NCI-H1436 (cell line): ENCODE measurements at regions not wholly inside any gene's neighbourhood (a gene's known extent, or its start where the extent isn't known, plus 50 kb on each side); places are given as distances from the start of the nearest gene placed in this dataset.

Experiments
- DNase-seq: peaks from one replicate; lab custom pipeline; 2025; lab: John Stamatoyannopoulos, UW

DNA sequence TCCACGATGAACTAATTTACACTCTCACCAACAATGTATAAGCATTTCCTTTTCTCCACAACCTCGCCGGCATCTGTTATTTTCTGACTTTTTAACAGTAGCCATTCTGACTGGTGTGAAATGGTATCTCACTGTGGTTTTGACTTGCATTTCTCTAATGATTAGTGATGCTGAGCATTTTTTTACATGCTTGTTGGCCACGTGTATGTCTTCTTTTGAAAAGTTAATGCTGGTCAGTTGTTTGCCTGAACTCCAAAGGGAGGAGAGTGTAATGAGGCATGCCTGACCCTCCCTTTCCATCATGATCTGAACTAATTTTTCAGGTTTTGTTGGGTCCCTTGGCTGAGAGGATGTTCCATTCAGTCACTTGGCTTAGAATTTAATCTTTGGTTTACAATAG is 50.7 kb upstream of the SVIL start:
- no peak for DNase-seq
